Adrenal gland (tissue), 5 donors: ENCODE measurements at regions not wholly inside any gene's neighbourhood (a gene's known extent, or its start where the extent isn't known, plus 50 kb on each side); places are given as distances from the start of the nearest gene placed in this dataset.

Experiments
- POLR2A ChIP-seq, 2 donors: fragments of 450-650 bp; IDR thresholded peaks; one replicate each; pipeline ENCODE4 v1.6.1; 2017; ENCODE audit warnings: antibody characterized with exemption in 2 of 2, mild to moderate bottlenecking in 2 of 2, moderate library complexity in 1 of 2
- TF ChIP-seq, protein P1 (sequence below), 6 experiments: fragments of 450-650 bp in 4 of 6; fragments of 200-600 bp in 2 of 6; sonication (generic) in 1 of 6; IDR thresholded peaks; 1 replicate in 5 of 6; 2 replicates in 1 of 6; pipeline versions ENCODE4 v1.5.1 to v1.8.0; 2016 to 2021; ENCODE audit warnings: antibody characterized with exemption in 6 of 6, mild to moderate bottlenecking in 2 of 6, moderate library complexity in 1 of 6
- donor health status: DM: no; HTN: no; CAD: no.

DNA sequence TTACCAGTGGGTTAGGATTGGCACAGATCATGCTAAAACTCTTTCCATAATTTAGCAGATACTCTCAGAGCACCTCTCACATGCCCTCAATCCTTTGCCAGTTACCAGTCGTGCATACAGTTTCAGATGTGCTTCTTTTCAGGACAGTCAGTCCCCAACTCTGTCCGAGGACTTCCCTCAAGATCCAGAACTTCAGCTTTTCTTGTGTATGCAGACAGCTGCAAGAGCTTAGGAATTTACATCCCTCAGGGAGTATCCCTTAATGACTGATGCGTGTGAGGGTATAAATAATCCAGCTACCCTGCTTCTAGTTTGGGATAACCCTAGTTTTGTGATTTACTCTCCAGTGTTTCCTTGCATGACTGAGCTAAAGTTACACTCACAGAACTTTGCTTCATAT is 393.0 kb upstream of the PLXNA2 start:
- TF ChIP-seq POLR2A (IDR thresholded peaks at IDR 0.05), result no peak
- TF ChIP-seq, protein P1, sequence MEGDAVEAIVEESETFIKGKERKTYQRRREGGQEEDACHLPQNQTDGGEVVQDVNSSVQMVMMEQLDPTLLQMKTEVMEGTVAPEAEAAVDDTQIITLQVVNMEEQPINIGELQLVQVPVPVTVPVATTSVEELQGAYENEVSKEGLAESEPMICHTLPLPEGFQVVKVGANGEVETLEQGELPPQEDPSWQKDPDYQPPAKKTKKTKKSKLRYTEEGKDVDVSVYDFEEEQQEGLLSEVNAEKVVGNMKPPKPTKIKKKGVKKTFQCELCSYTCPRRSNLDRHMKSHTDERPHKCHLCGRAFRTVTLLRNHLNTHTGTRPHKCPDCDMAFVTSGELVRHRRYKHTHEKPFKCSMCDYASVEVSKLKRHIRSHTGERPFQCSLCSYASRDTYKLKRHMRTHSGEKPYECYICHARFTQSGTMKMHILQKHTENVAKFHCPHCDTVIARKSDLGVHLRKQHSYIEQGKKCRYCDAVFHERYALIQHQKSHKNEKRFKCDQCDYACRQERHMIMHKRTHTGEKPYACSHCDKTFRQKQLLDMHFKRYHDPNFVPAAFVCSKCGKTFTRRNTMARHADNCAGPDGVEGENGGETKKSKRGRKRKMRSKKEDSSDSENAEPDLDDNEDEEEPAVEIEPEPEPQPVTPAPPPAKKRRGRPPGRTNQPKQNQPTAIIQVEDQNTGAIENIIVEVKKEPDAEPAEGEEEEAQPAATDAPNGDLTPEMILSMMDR (IDR thresholded peaks at IDR 0.05), result no peak
